ENCODE measurements at regions not wholly inside any gene's neighbourhood (a gene's known extent, or its start where the extent isn't known, plus 50 kb on each side); places are given as distances from the start of the nearest gene placed in this dataset.

- DNase-seq, result no peak
Observed at GRCh38 chr1:60411591-60411990, 338.0 kb upstream of the C1orf87 start.

GRCh38 chr1:60402816-60403215, 329.2 kb upstream of the C1orf87 start:
- DNase-seq, result no peak

- no peak for DNase-seq
Observed at GRCh38 chr1:60402216-60402615, 328.6 kb upstream of the C1orf87 start.

GRCh38 chr1:60394436-60394835, 320.9 kb upstream of the C1orf87 start:
- no peak for DNase-seq

- no peak for DNase-seq
Observed at GRCh38 chr1:60390593-60391282, 317.2 kb upstream of the C1orf87 start.

- peak; percentile 23 for DNase-seq
Observed at GRCh38 chr1:60388092-60388987, 314.8 kb upstream of the C1orf87 start.

- DNase-seq, result no peak
Observed at GRCh38 chr1:60387175-60387574, 313.6 kb upstream of the C1orf87 start.

- DNase-seq, result no peak
Observed at GRCh38 chr1:60386249-60386648, 312.7 kb upstream of the C1orf87 start.

- DNase-seq, result no peak
Observed at GRCh38 chr1:60376196-60376595, 302.6 kb upstream of the C1orf87 start.

- no peak for DNase-seq
Observed at GRCh38 chr1:60374537-60374936, 301.0 kb upstream of the C1orf87 start.

- DNase-seq, result peak; percentile 51
Observed at GRCh38 chr1:60367532-60367931, 294.0 kb upstream of the C1orf87 start.

- DNase-seq, result peak; percentile 71
Observed at GRCh38 chr1:60359431-60359830, 285.9 kb upstream of the C1orf87 start.

- no peak for DNase-seq
Observed at GRCh38 chr1:60350531-60350930, 277.0 kb upstream of the C1orf87 start.

GRCh38 chr1:60348884-60349283, 275.3 kb upstream of the C1orf87 start:
- no peak for DNase-seq

- DNase-seq, result no peak
Observed at GRCh38 chr1:60345621-60346020, 272.1 kb upstream of the C1orf87 start.

GRCh38 chr1:60345049-60345448, 271.5 kb upstream of the C1orf87 start:
- no peak for DNase-seq

- no peak for DNase-seq
Observed at GRCh38 chr1:60343736-60344135, 270.2 kb upstream of the C1orf87 start.

GRCh38 chr1:60342569-60342968, 269.0 kb upstream of the C1orf87 start:
- DNase-seq, result no peak

GRCh38 chr1:60341274-60341673, 267.7 kb upstream of the C1orf87 start:
- DNase-seq, result no peak

- no peak for DNase-seq
Observed at GRCh38 chr1:60331647-60332046, 258.1 kb upstream of the C1orf87 start.

GRCh38 chr1:60329651-60330050, 256.1 kb upstream of the C1orf87 start:
- no peak for DNase-seq

- DNase-seq, result no peak
Observed at GRCh38 chr1:60311838-60312237, 238.3 kb upstream of the C1orf87 start.

- DNase-seq, result no peak
Observed at GRCh38 chr1:60299581-60299980, 226.0 kb upstream of the C1orf87 start.

- DNase-seq, result no peak
Observed at GRCh38 chr1:60298290-60298689, 224.7 kb upstream of the C1orf87 start.

All from NCI-H1694 (cell line).